Fibroblast of lung (primary cell): ENCODE measurements at regions not wholly inside any gene's neighbourhood (a gene's known extent, or its start where the extent isn't known, plus 50 kb on each side); places are given as distances from the start of the nearest gene placed in this dataset.

Experiments
- DNase-seq, 2 donors: peaks; one replicate each; pipeline versions ENCODE4 v3.0.0 to v3.0.0-alpha.2; 2010; ENCODE audit warnings: low read depth in 2 of 2
- H2AFZ ChIP-seq: 2 replicates; pipeline ENCODE4 v1.5.1; 2012; ENCODE audit warnings: low read length, control low read depth, inconsistent platforms
- H3K27ac ChIP-seq: 2 replicates; pipeline ENCODE4 v1.5.1; 2011; ENCODE audit warnings: low read length, control low read depth; ENCODE audit not compliant: insufficient read depth
- H3K27me3 ChIP-seq: 2 replicates; pipeline ENCODE4 v1.5.1; 2011; ENCODE audit warnings: mild to moderate bottlenecking, low read length; ENCODE audit not compliant: control insufficient read depth, insufficient read depth
- H3K36me3 ChIP-seq: 2 replicates; pipeline ENCODE4 v1.5.1; 2011; ENCODE audit warnings: low read length; ENCODE audit not compliant: control insufficient read depth, insufficient read depth
- H3K4me1 ChIP-seq: 2 replicates; pipeline ENCODE4 v1.5.1; 2011; ENCODE audit warnings: low read length; ENCODE audit not compliant: control insufficient read depth, insufficient read depth; ENCODE audit errors: extremely low read depth
- H3K4me2 ChIP-seq: 2 replicates; pipeline ENCODE4 v1.5.1; 2011; ENCODE audit warnings: low read length, control low read depth; ENCODE audit not compliant: insufficient read depth; ENCODE audit errors: extremely low read depth
- H3K4me3 ChIP-seq, 4 experiments: fragments of 200-600 bp in 1 of 4; sonication (generic) in 1 of 4; replicated peaks in 1 of 4; 2 replicates each; pipeline ENCODE4 v1.5.1; 2011 to 2016; ENCODE audit warnings: low read length in 4 of 4, low read depth in 3 of 4, mild to moderate bottlenecking in 3 of 4, control low read depth in 2 of 4, inconsistent platforms in 1 of 4, mixed read lengths in 1 of 4; ENCODE audit not compliant: insufficient read depth in 1 of 4; ENCODE audit errors: control extremely low read depth in 1 of 4
- H3K79me2 ChIP-seq: 2 replicates; pipeline ENCODE4 v1.5.1; 2012; ENCODE audit warnings: mild to moderate bottlenecking, low read length, inconsistent platforms; ENCODE audit not compliant: control insufficient read depth, insufficient read depth
- H3K9ac ChIP-seq: 2 replicates; pipeline ENCODE4 v1.5.1; 2011; ENCODE audit warnings: mild to moderate bottlenecking, low read length, control low read depth; ENCODE audit not compliant: insufficient read depth
- H3K9me3 ChIP-seq: 2 replicates; pipeline ENCODE4 v1.5.1; 2012; ENCODE audit warnings: low read depth, low read length; ENCODE audit not compliant: control insufficient read depth, insufficient read depth
- H4K20me1 ChIP-seq: 2 replicates; pipeline ENCODE4 v1.5.1; 2011; ENCODE audit warnings: low read length; ENCODE audit not compliant: control insufficient read depth, insufficient read depth; ENCODE audit errors: extremely low read depth
- CTCF ChIP-seq, 2 donors: IDR thresholded peaks in 1 of 2; conservative IDR thresholded peaks in 1 of 2; 1 replicate in 1 of 2; 2 replicates in 1 of 2; pipeline ENCODE4 v1.5.1; 2011 to 2012; ENCODE audit warnings: low read length in 2 of 2, control low read depth in 1 of 2, inconsistent platforms in 1 of 2, low read depth in 1 of 2, mild to moderate bottlenecking in 1 of 2
- EZH2 ChIP-seq: IDR thresholded peaks from 2 replicates; pipeline ENCODE4 v1.5.1; 2012; ENCODE audit warnings: low read length, control low read depth, mild to moderate bottlenecking; ENCODE audit errors: missing control alignments

DNA sequence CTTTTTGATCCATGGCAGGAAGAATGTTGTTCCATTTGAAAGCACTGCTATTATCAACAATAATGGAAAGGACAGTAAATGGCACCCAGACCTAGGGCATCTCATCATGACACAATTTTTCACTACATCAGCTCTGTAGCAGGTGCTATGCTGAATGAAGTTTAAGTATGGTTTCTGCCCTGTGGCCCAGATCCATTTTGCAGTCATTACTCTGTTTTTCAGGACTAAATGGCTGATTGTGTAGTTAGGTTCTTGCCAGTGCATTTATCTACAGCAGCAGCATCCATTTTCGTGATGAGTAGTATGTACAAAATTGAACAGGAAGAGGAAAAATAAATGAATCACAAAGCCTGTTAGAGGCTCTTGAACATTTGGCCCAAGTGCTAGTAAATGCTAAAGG, 270.5 kb upstream of the CD180 start:
- DNase-seq = no peak
- Histone ChIP-seq H3K4me1 (no peaks in the 10 kb centered on the region), H3K4me2 (no peak overlapping the region), H3K9me3 (no peaks in the 10 kb centered on the region), H4K20me1 (no peaks in the 10 kb centered on the region), H3K27ac (no peak overlapping the region), H3K79me2 (no peaks in the 10 kb centered on the region), H2AFZ (no peak overlapping the region), H3K27me3 (no peaks in the 10 kb centered on the region), H3K4me3 (no peak overlapping the region), H3K36me3 (no peaks in the 10 kb centered on the region), H3K9ac (no peak overlapping the region)
- TF ChIP-seq EZH2 (no peak), CTCF (conservative IDR thresholded peaks at IDR 0.05 in 1 of 2, IDR thresholded peaks at IDR 0.05 in 1 of 2; ENCODE audit: low read depth in 1 of 2, low read length in 2 of 2) (no peak)

GRCh38 chr5:67465537-67466207, 269.1 kb upstream of the CD180 start:
- H3K36me3 ChIP-seq = no peaks in the 10 kb centered on the region
- no peaks in the 10 kb centered on the region for H3K27me3 ChIP-seq
- no peak overlapping the region for H3K4me3 ChIP-seq
- DNase-seq = peak; percentile 9 to 51
- no peak overlapping the region for H3K9ac ChIP-seq
- H4K20me1 ChIP-seq = no peaks in the 10 kb centered on the region
- H2AFZ ChIP-seq = no peak overlapping the region
- no peak overlapping the region for H3K27ac ChIP-seq
- no peaks in the 10 kb centered on the region for H3K79me2 ChIP-seq
- no peaks in the 10 kb centered on the region for H3K4me1 ChIP-seq
- no peak overlapping the region for H3K4me2 ChIP-seq
- H3K9me3 ChIP-seq = no peaks in the 10 kb centered on the region
- TF ChIP-seq EZH2 (no peak), CTCF (conservative IDR thresholded peaks at IDR 0.05 in 1 of 2, IDR thresholded peaks at IDR 0.05 in 1 of 2; ENCODE audit: low read depth in 1 of 2, low read length in 2 of 2) (no peak)

GRCh38 chr5:67462147-67462546, 265.5 kb upstream of the CD180 start:
- DNase-seq = no peak

More at GRCh38 chr5:67462147-67462546, 265.5 kb upstream of the CD180 start:
- Histone ChIP-seq H2AFZ (no peak overlapping the region), H3K36me3 (no peaks in the 10 kb centered on the region), H3K4me2 (no peak overlapping the region), H4K20me1 (no peaks in the 10 kb centered on the region), H3K79me2 (no peaks in the 10 kb centered on the region), H3K27ac (no peak overlapping the region), H3K9ac (no peak overlapping the region), H3K27me3 (no peaks in the 10 kb centered on the region), H3K4me1 (no peaks in the 10 kb centered on the region), H3K9me3 (no peaks in the 10 kb centered on the region), H3K4me3 (no peak overlapping the region)
- no peak for TF ChIP-seq CTCF (conservative IDR thresholded peaks at IDR 0.05 in 1 of 2, IDR thresholded peaks at IDR 0.05 in 1 of 2; ENCODE audit: low read depth in 1 of 2, low read length in 2 of 2)
- no peak for TF ChIP-seq EZH2
